HUES6 (cell line): ENCODE measurements at regions not wholly inside any gene's neighbourhood (a gene's known extent, or its start where the extent isn't known, plus 50 kb on each side); places are given as distances from the start of the nearest gene placed in this dataset.

ENCODE experiments used
- H3K27ac ChIP-seq: 2 replicates; pipeline ENCODE4 v1.7.0; 2013; ENCODE audit warnings: low read depth, mild to moderate bottlenecking, low read length, inconsistent platforms
- H3K27me3 ChIP-seq: 2 replicates; pipeline ENCODE4 v1.6.1; 2013; ENCODE audit warnings: low read length; ENCODE audit not compliant: control insufficient read depth, insufficient read depth
- H3K36me3 ChIP-seq: 2 replicates; pipeline ENCODE4 v1.6.1; 2013; ENCODE audit warnings: low read length; ENCODE audit not compliant: control insufficient read depth, insufficient read depth
- H3K4me1 ChIP-seq: 2 replicates; pipeline ENCODE4 v1.6.1; 2013; ENCODE audit warnings: low read length; ENCODE audit not compliant: control insufficient read depth, insufficient read depth
- H3K4me3 ChIP-seq: 2 replicates; pipeline ENCODE4 v1.5.1; 2013; ENCODE audit warnings: low read depth, low read length
- H3K9ac ChIP-seq: one replicate; pipeline ENCODE4 v1.6.1; 2013; ENCODE audit warnings: mild to moderate bottlenecking, low read length
- H3K9me3 ChIP-seq: 2 replicates; pipeline ENCODE4 v1.6.1; 2013; ENCODE audit warnings: low read depth, low read length; ENCODE audit not compliant: control insufficient read depth, insufficient read depth

DNA sequence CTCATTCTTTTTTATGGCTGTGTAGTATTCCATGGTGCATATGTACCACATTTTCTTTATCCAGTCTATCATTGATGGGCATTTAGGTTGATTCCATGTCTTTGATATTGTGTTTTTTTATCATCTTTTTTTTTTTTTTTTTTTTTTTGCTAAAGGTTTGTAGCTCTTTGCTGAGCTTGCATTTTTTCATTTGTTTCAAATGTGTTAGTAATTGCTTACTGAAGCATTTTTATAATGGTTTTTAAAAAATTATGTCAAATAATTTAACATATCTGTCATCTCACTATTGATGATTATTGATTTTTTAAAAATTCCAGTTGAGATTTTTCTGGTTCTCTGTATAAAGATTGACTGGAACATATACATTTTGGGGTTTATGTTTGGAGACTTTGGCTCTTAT lies 934.6 kb downstream of the TUSC7 start:
- no peaks in the 10 kb centered on the region for H3K27me3 ChIP-seq
- H3K9ac ChIP-seq: no peak overlapping the region
- no peaks in the 10 kb centered on the region for H3K9me3 ChIP-seq
- H3K27ac ChIP-seq: no peak overlapping the region
- no peak overlapping the region for H3K4me3 ChIP-seq
- H3K36me3 ChIP-seq: no peaks in the 10 kb centered on the region
- no peaks in the 10 kb centered on the region for H3K4me1 ChIP-seq

DNA sequence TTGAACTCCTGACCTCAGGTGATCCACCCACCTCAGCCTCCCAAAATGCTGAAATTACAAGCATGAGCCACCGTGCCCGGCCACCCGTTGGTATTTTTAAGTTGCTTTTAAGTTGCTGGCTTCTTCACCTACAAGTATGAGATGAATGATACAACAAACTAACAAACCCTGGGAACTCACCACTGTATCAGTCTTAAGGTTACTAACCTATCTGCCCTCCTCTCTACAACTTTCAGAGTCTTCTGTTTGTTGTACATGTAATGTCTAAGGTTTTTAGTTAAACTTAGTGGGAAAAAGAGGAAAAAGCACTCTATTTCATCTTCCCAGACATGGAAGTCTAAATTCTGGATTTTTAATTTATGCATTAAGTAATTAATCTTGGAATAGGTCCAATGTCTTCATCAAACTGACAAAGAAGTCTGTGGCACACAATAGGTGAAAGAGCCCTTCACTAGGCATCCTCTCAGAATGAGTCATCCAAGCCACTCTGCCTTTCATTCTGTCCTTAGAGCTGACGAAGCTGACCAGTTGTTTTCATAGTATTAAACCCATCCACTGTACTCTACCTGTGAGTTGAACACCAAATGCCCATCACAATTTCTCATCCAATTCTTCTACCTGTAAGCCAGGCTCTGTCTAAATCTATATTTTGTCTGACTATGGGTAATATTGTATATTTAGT lies 936.1 kb downstream of the TUSC7 start:
- Histone ChIP-seq H3K27me3 (no peaks in the 10 kb centered on the region), H3K9me3 (no peaks in the 10 kb centered on the region), H3K9ac (no peak overlapping the region), H3K36me3 (no peaks in the 10 kb centered on the region), H3K4me1 (no peaks in the 10 kb centered on the region), H3K27ac (no peak overlapping the region), H3K4me3 (no peak overlapping the region)

DNA sequence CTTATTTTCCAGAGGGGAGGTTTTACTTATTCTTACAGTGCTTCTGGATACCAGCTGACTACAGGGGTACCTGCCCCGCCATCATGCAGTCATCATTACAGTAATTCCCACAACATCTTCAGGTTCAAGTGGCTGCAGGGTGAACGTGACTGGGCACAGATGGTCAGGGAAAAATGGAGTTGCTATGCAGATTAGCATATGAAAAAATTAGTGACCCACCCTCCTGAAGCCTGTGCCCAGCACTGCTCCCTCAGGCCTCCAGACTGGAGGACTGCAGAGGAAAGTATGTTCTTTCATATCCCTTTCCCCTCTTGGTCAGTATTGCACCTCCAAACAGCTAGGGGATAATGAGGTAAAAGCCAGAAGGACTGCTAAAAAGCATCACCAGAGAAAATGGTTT lies 937.9 kb downstream of the TUSC7 start:
- Histone ChIP-seq H3K36me3 (no peaks in the 10 kb centered on the region), H3K9me3 (no peaks in the 10 kb centered on the region), H3K4me3 (no peak overlapping the region), H3K9ac (no peak overlapping the region), H3K4me1 (no peaks in the 10 kb centered on the region), H3K27me3 (no peaks in the 10 kb centered on the region), H3K27ac (no peak overlapping the region)

DNA sequence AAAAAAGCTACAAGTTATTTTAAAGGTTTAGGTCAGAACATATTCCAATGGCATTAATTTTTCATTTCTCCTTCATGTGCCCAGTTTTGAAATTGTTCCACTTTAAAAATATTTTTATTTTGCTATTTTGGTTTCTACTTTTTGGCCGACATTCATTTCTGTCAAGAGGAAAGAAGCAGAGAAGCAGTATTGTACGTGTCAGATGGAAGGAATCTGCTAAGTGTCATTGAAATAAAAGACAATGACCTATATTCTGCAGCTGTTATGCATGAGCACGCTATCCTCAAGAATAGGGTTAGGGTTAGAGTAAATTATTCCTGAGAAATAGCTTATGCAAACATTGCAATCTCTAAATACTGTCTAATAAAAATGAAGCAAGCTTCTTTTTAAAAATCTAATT lies 941.7 kb downstream of the TUSC7 start:
- Histone ChIP-seq H3K4me3 (no peak overlapping the region), H3K9me3 (no peaks in the 10 kb centered on the region), H3K9ac (no peak overlapping the region), H3K27me3 (no peaks in the 10 kb centered on the region), H3K4me1 (no peaks in the 10 kb centered on the region), H3K27ac (no peak overlapping the region), H3K36me3 (no peaks in the 10 kb centered on the region)

- no peaks in the 10 kb centered on the region for H3K27me3 ChIP-seq
- no peak overlapping the region for H3K27ac ChIP-seq
- H3K9me3 ChIP-seq: no peaks in the 10 kb centered on the region
- no peak overlapping the region for H3K9ac ChIP-seq
- no peaks in the 10 kb centered on the region for H3K4me1 ChIP-seq
- no peaks in the 10 kb centered on the region for H3K36me3 ChIP-seq
- H3K4me3 ChIP-seq: no peak overlapping the region
These were observed 946.8 kb downstream of the TUSC7 start for GRCh38 chr3:117656391-117656790.

DNA sequence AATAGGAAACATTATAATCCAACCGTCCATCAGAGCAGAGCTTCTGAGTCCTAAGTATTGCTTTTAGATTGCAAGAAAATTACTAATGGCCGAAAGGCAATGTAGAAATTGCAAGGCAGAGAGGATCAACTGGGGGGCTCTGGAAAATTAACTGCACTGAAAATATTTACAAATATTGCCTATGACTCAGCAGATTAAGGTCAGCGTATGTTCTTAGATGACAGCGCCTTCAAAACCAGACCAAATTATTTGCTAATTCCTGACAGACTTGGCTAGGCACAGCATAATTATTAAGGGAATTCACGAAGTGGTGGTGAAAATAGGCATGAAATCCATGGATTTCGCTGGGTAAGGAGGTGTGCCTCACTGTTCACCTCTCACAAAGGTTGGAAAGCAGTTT lies 947.7 kb downstream of the TUSC7 start:
- Histone ChIP-seq H3K36me3 (no peaks in the 10 kb centered on the region), H3K27me3 (no peaks in the 10 kb centered on the region), H3K9ac (no peak overlapping the region), H3K4me3 (no peak overlapping the region), H3K27ac (no peak overlapping the region), H3K4me1 (no peaks in the 10 kb centered on the region), H3K9me3 (no peaks in the 10 kb centered on the region)

GRCh38 chr3:117660941-117661817 lies 951.6 kb downstream of the TUSC7 start:
- H3K27ac ChIP-seq: no peak overlapping the region

GRCh38 chr3:117661818-117662095 lies 952.2 kb downstream of the TUSC7 start:
- H3K27ac ChIP-seq: no peak overlapping the region

More at GRCh38 chr3:117660941-117661817, 951.6 kb downstream of the TUSC7 start:
- Histone ChIP-seq H3K4me3 (no peak overlapping the region), H3K9ac (no peak overlapping the region), H3K4me1 (no peaks in the 10 kb centered on the region), H3K27me3 (no peaks in the 10 kb centered on the region), H3K9me3 (no peaks in the 10 kb centered on the region), H3K36me3 (no peaks in the 10 kb centered on the region)

GRCh38 chr3:117665296-117665695 lies 955.7 kb downstream of the TUSC7 start:
- H3K4me3 ChIP-seq: no peak overlapping the region
- 0 out of 2 replicates have a peak, but pooled peaks cover 6% of the 10 kb centered on the region for H3K4me1 ChIP-seq
- no peaks in the 10 kb centered on the region for H3K36me3 ChIP-seq
- no peaks in the 10 kb centered on the region for H3K27me3 ChIP-seq
- no peak overlapping the region for H3K27ac ChIP-seq
- no peak overlapping the region for H3K9ac ChIP-seq
- no peaks in the 10 kb centered on the region for H3K9me3 ChIP-seq

More at GRCh38 chr3:117661818-117662095, 952.2 kb downstream of the TUSC7 start:
- H3K4me1 ChIP-seq: 0 out of 2 replicates have a peak, but pooled peaks cover 4% of the 10 kb centered on the region
- no peaks in the 10 kb centered on the region for H3K36me3 ChIP-seq
- H3K9ac ChIP-seq: no peak overlapping the region
- no peaks in the 10 kb centered on the region for H3K27me3 ChIP-seq
- H3K9me3 ChIP-seq: no peaks in the 10 kb centered on the region
- H3K4me3 ChIP-seq: no peak overlapping the region

- H3K27ac ChIP-seq: no peak overlapping the region
- H3K4me1 ChIP-seq: 0 out of 2 replicates have a peak, but pooled peaks cover 6% of the 10 kb centered on the region
- no peaks in the 10 kb centered on the region for H3K27me3 ChIP-seq
- no peaks in the 10 kb centered on the region for H3K9me3 ChIP-seq
- H3K4me3 ChIP-seq: no peak overlapping the region
- no peak overlapping the region for H3K9ac ChIP-seq
- no peaks in the 10 kb centered on the region for H3K36me3 ChIP-seq
These were observed 956.7 kb downstream of the TUSC7 start for GRCh38 chr3:117666325-117666724.

DNA sequence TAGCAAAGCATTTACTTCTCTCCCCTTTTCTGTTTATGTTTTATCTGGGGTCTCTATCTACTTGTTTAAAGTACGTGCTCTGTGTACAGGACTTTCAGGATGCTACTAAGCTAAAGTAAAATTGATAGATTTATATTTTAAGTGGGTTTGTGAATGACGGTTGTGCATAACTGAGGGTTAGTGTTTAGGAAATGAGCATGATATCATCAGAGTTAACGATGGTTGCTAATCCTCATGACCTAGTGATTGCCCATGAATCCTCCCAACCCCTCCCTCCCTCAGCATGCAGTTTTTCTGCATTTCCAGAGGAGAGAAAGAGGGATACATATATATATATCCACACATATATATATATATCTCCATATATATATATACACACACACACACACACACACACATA lies 957.2 kb downstream of the TUSC7 start:
- H3K27me3 ChIP-seq: no peaks in the 10 kb centered on the region
- H3K9me3 ChIP-seq: no peaks in the 10 kb centered on the region
- no peak overlapping the region for H3K27ac ChIP-seq
- H3K9ac ChIP-seq: no peak overlapping the region
- 0 out of 2 replicates have a peak, but pooled peaks cover 6% of the 10 kb centered on the region for H3K4me1 ChIP-seq
- no peak overlapping the region for H3K4me3 ChIP-seq
- no peaks in the 10 kb centered on the region for H3K36me3 ChIP-seq
